ENCODE measurements at regions not wholly inside any gene's neighbourhood (a gene's known extent, or its start where the extent isn't known, plus 50 kb on each side); places are given as distances from the start of the nearest gene placed in this dataset.
"Not testable (repeated sequence)": the region's sequence is repeated elsewhere in the genome, so short reads cannot be mapped to it uniquely, and the experiment has no call there.

DNA sequence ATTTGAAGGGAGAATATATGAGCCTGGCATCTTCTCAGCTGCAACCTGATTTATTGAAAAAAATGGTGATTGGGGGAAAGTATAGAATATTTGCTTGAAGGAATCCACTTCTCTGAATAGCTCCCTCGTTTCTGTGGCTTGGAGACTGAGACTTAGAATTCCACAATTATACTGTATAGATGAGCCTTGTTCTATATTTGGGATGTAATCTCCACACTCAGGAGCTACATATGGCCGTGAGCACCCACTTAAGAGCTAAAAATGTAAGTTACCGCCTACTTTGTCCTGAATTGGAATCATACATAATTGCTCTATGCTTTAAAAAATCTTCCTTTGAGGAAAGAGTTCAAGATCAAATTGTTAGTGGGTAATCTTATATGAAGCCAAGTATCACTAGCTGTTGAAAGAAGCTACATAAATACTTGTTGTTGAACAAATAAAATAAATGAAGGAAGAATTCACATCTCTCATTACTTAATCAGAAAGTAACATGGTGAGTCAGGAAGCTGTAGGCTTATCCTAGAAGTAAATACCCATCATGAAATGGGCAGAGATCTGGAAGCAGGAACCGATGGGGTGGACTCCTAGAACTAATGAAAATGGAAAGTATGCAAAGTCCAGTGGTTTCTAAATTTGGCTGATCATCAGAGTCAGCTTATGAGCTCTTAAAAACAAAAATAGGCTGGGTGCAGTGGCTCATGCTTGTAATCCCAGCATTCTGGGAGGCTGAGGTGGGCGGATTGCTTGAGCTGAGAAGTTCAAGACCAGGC lies 254.3 kb downstream of the SOX4 start:
- no peak for DNase-seq (ENCODE audit: low read depth in 2 of 2)

DNA sequence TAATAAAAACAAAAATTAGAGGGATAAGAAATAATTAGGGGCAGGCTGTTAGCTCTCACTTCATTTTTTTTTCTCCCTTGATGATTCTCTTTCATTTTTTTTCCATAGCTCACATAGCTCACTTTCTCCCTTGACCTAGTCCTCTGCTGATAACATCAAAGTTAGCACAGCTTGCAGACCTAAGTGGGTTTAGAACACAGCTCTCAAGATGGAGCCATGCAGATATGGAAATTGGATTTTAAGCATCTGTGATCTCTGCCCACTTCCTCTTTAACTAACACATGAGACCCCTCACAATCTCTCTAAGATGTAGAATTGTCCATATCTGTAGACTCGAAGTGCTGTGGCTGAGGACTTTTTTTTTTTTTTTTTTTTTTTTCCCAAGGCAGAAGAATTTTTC lies 257.1 kb downstream of the SOX4 start:
- no peak for DNase-seq (ENCODE audit: low read depth in 2 of 2)

DNA sequence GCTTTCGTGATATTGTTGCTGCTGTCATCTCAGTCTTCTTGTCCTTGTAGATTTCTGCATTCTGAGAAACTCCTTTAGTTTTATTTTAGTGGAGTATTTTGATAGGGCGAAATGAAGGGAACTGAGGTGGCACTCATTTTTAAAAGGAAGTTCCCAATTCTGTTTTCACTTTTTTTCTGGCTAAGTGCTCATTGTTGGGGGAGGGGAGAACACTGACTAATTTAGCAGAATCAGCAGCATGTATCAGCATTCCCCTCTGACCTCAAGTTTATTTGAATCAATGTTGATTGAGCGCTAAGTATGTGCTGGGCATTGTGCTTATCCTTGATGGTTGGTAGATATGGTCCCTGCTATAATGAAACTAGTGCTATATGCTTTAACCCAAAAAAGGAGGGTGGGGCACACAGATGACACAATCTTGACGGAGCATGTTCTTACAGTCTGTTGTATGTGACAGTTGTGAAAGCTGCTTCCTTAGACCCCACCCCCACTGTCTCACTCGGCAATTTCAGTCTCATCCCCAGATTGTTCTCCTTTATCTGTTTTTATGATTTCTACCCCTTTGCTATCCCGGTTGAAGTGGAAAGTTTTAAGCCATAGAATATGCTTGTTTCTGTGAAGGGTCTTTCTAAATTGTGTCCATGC lies 262.4 kb downstream of the SOX4 start:
- DNase-seq (ENCODE audit: low read depth in 2 of 2): no peak

DNA sequence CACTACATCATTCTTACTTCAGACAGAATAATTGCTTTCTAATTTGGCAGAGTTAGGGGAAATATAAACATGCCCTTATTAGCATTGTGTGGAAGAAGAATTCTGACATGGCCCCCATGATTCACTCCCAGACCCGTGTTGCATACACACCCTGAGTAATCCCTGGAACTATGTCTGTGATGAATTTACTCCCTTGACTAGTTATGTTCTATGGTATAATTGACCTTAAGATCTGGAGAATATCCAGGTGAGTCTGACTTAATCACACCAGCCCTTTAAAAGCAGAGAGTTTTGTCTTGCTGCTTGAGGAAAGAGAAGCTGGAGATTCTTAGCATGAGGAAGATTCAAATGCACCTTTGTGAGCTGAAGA lies 262.9 kb downstream of the SOX4 start:
- no peak for DNase-seq (ENCODE audit: low read depth in 2 of 2)

DNA sequence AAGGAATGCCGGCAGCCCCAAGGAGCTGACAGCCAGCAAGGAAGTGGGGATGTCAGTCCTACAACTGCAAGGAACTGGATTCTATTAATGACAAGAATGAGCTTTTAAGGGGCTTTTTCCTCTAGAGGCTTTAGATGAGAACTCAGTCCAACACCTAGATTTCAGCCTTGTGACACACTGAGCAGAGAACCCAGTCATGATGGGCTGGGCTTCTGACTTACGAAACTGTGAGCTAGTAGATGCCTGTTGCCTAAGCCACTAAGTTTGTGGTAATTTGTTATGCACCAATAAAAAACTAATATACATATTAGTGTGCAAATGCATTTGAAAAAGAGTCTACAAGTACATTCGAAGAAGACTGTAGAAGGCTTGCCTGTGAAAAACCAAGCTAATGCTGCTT lies 263.3 kb downstream of the SOX4 start:
- DNase-seq (ENCODE audit: low read depth in 2 of 2): no peak

DNA sequence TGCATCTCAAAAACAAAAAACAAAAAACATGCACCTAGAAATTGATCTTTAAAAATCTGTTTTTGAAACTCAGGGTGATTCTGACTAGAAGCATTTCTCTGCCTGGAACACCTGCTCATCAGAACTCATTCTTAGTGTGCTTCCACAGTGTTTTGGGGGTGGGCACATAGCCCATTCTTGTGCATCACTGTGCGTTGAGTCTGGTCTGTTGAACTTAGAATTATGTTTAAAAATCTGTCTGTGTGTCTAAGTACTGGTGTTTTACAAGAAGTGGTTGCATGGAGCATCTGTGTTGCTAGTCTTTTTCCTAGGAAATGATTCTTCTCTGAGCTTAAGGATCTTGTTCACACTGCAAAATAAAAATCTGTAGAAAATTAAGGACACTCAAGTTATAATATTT lies 264.5 kb downstream of the SOX4 start:
- no peak for DNase-seq (ENCODE audit: low read depth in 2 of 2)

GRCh38 chr6:21859193-21859735 lies 265.7 kb downstream of the SOX4 start:
- no peak for DNase-seq (ENCODE audit: low read depth in 2 of 2)

DNA sequence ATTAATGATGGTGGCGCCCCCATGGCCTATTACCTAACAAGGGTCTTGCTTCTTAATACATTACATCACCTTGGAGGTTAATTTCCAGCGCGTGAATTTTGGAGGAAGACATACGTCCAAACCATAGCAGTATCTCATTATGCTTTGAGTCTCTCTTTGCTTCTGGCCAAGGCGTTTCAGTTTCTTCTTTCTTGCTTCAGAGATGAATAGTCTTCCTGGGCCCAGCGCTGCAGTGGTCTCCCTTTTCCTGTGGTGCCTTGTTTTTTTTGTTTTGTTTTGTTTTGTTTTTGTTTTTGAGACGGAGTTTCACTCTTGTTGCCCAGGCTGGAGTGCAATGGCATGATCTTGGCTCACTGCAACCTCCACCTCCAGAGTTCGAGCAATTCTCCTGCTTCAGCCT lies 268.4 kb downstream of the SOX4 start:
- DNase-seq (ENCODE audit: low read depth in 2 of 2): no peak

GRCh38 chr6:21864206-21864605 lies 270.7 kb downstream of the SOX4 start:
- no peak for DNase-seq (ENCODE audit: low read depth in 2 of 2)

GRCh38 chr6:21868226-21868625 lies 274.7 kb downstream of the SOX4 start:
- DNase-seq (ENCODE audit: low read depth in 2 of 2): no peak

GRCh38 chr6:21869085-21869771 lies 275.7 kb downstream of the SOX4 start:
- no peak for DNase-seq (ENCODE audit: low read depth in 2 of 2)

DNA sequence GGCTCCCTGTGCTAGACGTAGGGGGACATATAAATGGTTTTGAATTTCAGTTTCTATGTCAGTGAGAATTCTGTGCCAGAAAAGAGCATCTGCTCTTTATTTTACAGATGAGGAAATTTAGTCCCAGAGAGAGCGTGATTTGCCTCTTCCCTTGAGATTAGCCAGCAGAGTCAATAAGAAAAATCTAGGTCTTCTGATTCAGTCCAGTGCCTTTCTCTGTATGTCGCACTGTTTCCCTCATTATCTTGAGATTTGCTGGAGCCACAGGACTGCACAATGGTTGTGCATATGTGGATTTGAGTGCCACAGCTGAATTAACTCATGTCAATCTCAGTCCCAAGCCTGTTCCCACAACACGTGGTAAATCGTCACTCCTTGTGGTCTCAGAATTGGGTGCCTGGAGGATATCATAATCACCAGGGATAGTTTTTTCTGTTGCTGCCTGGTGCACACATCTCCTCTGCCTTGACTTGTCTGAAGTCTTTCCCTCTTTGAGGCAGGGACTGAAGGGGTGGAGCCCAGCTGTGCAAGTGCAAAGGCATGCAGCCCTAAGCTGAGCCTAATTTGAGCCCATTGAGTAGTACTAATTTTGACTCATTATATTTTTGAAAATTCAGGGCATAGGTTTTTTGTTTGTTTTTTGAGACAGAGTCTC lies 276.7 kb downstream of the SOX4 start:
- DNase-seq (ENCODE audit: low read depth in 2 of 2): no peak

- DNase-seq (ENCODE audit: low read depth in 2 of 2): no peak
These were observed 278.3 kb downstream of the SOX4 start for GRCh38 chr6:21871831-21872230.

DNA sequence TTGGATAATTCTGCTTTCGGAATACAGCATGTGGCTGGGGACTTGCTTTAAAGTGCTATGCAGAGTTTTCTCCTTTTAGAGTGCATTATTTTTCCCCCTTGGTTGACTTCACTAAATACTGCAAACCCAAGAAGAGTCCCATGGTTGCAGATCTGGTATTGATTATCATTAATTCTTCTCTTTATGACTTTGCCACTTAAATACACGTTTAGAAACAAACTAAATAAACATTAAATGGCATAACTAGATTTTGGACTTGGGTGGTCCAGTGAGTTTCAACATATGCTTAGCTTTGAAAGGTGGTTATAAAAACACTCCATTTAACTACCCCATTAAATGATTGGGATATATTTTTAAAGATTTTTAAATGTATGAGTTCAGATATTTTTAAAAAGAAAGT lies 279.2 kb downstream of the SOX4 start:
- DNase-seq (ENCODE audit: low read depth in 2 of 2): no peak

- no peak for DNase-seq (ENCODE audit: low read depth in 2 of 2)
These were observed 280.0 kb downstream of the SOX4 start for GRCh38 chr6:21873562-21873961.

GRCh38 chr6:21874372-21874771 lies 280.8 kb downstream of the SOX4 start:
- DNase-seq (ENCODE audit: low read depth in 2 of 2): no peak

DNA sequence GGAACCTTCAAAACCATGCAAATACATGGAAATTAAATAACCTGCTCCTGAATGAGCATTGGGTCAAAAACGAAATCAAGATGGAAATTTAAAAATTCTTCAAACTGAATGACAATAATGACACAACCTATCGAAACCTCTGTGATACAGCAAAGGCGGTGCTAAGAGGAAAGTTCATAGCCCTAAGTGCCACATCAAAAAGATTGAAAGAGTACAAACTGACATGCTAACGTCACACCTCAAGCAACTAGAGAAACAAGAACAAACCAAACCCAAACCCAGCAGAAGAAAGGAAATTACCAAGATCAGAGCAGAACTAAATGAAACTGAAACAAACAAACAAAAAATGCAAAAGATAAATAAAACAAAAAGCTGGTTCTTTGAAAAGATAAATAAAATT lies 283.5 kb downstream of the SOX4 start:
- not testable (repeated sequence) for DNase-seq (ENCODE audit: low read depth in 2 of 2)

GRCh38 chr6:21880249-21880648 lies 286.7 kb downstream of the SOX4 start:
- not testable (repeated sequence) for DNase-seq (ENCODE audit: low read depth in 2 of 2)

- no peak for DNase-seq (ENCODE audit: low read depth in 2 of 2)
These were observed 288.5 kb downstream of the SOX4 start for GRCh38 chr6:21881969-21882465.

GRCh38 chr6:21883595-21884328 lies 290.2 kb downstream of the SOX4 start:
- no peak for DNase-seq (ENCODE audit: low read depth in 2 of 2)

DNA sequence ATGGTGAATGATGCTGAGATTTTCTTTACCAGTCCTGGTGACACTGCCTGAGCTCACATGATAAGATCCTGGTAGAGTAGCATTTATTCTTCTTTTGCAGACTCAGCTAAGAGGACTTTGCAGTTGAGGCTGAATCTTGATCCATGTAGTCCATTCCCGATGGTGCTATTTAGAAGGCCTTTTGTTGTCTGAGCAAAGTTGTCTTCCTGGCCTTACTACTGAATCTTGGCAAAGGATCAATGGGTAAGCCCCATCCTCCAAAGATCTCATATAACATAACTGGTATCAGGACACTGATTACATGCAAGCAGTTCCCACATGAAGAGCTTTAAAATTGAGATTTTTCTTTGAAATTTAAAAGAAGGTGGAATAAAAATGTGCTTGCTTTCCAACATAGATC lies 291.6 kb downstream of the SOX4 start:
- no peak for DNase-seq (ENCODE audit: low read depth in 2 of 2)
